Trophoblast cell (in vitro differentiated cells and primary cell): ENCODE measurements at regions not wholly inside any gene's neighbourhood (a gene's known extent, or its start where the extent isn't known, plus 50 kb on each side); places are given as distances from the start of the nearest gene placed in this dataset.

Experiments used
- DNase-seq, 2 donors: peaks; one replicate each; pipeline ENCODE4 v3.0.0-alpha.2; 2016
- H2AFZ ChIP-seq: 2 replicates; pipeline ENCODE4 v1.6.1; 2013; ENCODE audit warnings: low read length, moderate library complexity, mild to moderate bottlenecking; ENCODE audit not compliant: insufficient read depth, poor library complexity
- H2AK5ac ChIP-seq: 2 replicates; pipeline ENCODE4 v1.6.1; 2013; ENCODE audit warnings: mild to moderate bottlenecking, low read length
- H2BK120ac ChIP-seq: 2 replicates; pipeline ENCODE4 v1.6.1; 2013; ENCODE audit warnings: low read length, mild to moderate bottlenecking, moderate library complexity; ENCODE audit not compliant: insufficient read depth, poor library complexity
- H2BK12ac ChIP-seq: 2 replicates; pipeline ENCODE4 v1.6.1; 2013; ENCODE audit warnings: mild to moderate bottlenecking, low read length, moderate library complexity
- H2BK5ac ChIP-seq: 2 replicates; pipeline ENCODE4 v1.6.1; 2013; ENCODE audit warnings: low read length, low read depth, moderate library complexity, mild to moderate bottlenecking; ENCODE audit not compliant: poor library complexity
- H3K14ac ChIP-seq: 2 replicates; pipeline ENCODE4 v1.6.1; 2013; ENCODE audit warnings: mild to moderate bottlenecking, low read length
- H3K18ac ChIP-seq: 2 replicates; pipeline ENCODE4 v1.6.1; 2013; ENCODE audit warnings: mild to moderate bottlenecking, low read length
- H3K23ac ChIP-seq: 2 replicates; pipeline ENCODE4 v1.6.1; 2013; ENCODE audit warnings: low read length
- H3K27ac ChIP-seq: 2 replicates; pipeline ENCODE4 v1.5.1; 2013; ENCODE audit warnings: low read depth, mild to moderate bottlenecking, inconsistent platforms, low read length, moderate library complexity
- H3K27me3 ChIP-seq: 2 replicates; pipeline ENCODE4 v1.6.1; 2013; ENCODE audit warnings: inconsistent platforms, mild to moderate bottlenecking, low read length, moderate library complexity; ENCODE audit not compliant: insufficient read depth
- H3K36me3 ChIP-seq, 2 experiments: 1 replicate in 1 of 2; 2 replicates in 1 of 2; pipeline ENCODE4 v1.6.1; 2013; ENCODE audit warnings: low read length in 2 of 2, mild to moderate bottlenecking in 2 of 2, moderate library complexity in 1 of 2; ENCODE audit not compliant: insufficient read depth in 2 of 2, control insufficient read depth in 1 of 2
- H3K4ac ChIP-seq: 2 replicates; pipeline ENCODE4 v1.6.1; 2013; ENCODE audit warnings: low read depth, mild to moderate bottlenecking, low read length, moderate library complexity
- H3K4me1 ChIP-seq, 2 experiments: 1 replicate in 1 of 2; 2 replicates in 1 of 2; pipeline ENCODE4 v1.6.1; 2013; ENCODE audit warnings: low read length in 2 of 2, mild to moderate bottlenecking in 2 of 2, moderate library complexity in 1 of 2; ENCODE audit not compliant: insufficient read depth in 2 of 2, control insufficient read depth in 1 of 2
- H3K4me2 ChIP-seq: 2 replicates; pipeline ENCODE4 v1.6.1; 2013; ENCODE audit warnings: inconsistent platforms, mild to moderate bottlenecking, low read length, moderate library complexity
- H3K4me3 ChIP-seq: 2 replicates; pipeline ENCODE4 v1.5.1; 2013; ENCODE audit warnings: mild to moderate bottlenecking, low read depth, low read length, inconsistent platforms
- H3K79me1 ChIP-seq: one replicate; pipeline ENCODE4 v1.6.1; 2013; ENCODE audit warnings: low read length
- H3K79me2 ChIP-seq: 2 replicates; pipeline ENCODE4 v1.6.1; 2013; ENCODE audit warnings: low read length, mild to moderate bottlenecking; ENCODE audit not compliant: control insufficient read depth, insufficient read depth, poor library complexity
- H3K9ac ChIP-seq: 2 replicates; pipeline ENCODE4 v1.6.1; 2013; ENCODE audit warnings: mild to moderate bottlenecking, low read length
- H3K9me3 ChIP-seq: 2 replicates; pipeline ENCODE4 v1.6.1; 2013; ENCODE audit warnings: low read depth, mild to moderate bottlenecking, control low read depth, inconsistent platforms, low read length; ENCODE audit not compliant: insufficient read depth
- H4K12ac ChIP-seq: 2 replicates; pipeline ENCODE4 v1.6.1; 2013; ENCODE audit warnings: low read depth, mild to moderate bottlenecking, low read length, moderate library complexity
- H4K8ac ChIP-seq: 2 replicates; pipeline ENCODE4 v1.6.1; 2013; ENCODE audit warnings: low read depth, mild to moderate bottlenecking, low read length, moderate library complexity
- H4K91ac ChIP-seq: one replicate; pipeline ENCODE4 v1.6.1; 2013; ENCODE audit warnings: low read depth, mild to moderate bottlenecking, low read length, moderate library complexity
- WGBS: extraction: QIAGEN DNeasy Blood & Tissue Kit; methylation state at CpG from one replicate; pipeline ENCODE4 v1.1.7; 2013; ENCODE audit warnings: missing lambda C conversion rate; ENCODE audit not compliant: insufficient read length, insufficient coverage; ENCODE audit errors: extremely low coverage; 5-methylcytosine and 5-hydroxymethylcytosine counted together

DNA sequence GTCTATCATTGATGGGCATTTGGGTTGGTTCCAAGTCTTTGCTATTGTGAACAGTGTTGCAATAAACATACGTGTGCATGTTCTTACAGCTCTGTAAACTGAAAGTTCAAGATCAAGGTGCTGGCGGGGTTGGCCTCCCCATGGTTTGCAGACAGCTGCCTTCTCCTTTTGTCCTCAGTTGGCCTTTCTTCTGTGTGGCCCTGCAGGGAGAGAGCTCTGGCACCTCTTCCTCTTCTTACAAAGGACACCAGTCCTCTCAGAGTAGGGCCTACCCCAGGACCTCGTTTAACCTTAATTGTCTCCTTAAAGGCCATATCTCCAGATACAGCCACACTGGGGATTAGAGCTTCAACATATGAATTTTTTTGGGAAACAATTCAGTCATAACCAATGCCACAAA lies 462.7 kb downstream of the TCERG1L start:
- WGBS = no CpG with 5 or more reads among the region's 3 CpGs
- no peak overlapping the region for H3K27ac ChIP-seq

DNA sequence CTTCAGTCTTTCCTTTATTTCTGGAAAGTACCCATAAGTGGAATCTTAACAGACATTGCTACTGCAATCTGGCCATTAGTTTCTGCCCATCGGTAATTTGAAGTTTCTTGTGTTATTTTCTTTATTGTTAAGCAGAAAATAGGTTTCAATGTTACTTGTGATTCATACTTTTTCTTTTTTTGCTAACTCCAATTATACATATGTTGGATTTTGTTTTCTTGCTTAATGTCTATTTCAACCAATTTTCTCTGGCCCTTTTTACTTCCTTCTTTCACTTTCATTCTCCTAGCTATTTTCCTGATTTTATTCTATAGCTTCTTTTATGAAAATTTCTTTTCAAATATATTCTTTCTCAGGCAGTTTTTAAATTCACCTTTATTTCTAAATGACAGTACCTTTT lies 457.4 kb downstream of the TCERG1L start:
- H3K27ac ChIP-seq = no peak overlapping the region
- H3K4me3 ChIP-seq = no peak overlapping the region
- H3K14ac ChIP-seq = no peak overlapping the region
- no peak overlapping the region for H2AK5ac ChIP-seq
- H4K12ac ChIP-seq = no peak overlapping the region
- no peaks in the 10 kb centered on the region for H3K9me3 ChIP-seq
- H3K79me2 ChIP-seq = no peaks in the 10 kb centered on the region
- no peak overlapping the region for H2BK12ac ChIP-seq
- no peak overlapping the region for H2BK5ac ChIP-seq
- no peak overlapping the region for H2BK120ac ChIP-seq
- H3K23ac ChIP-seq = no peak overlapping the region
- no peaks in the 10 kb centered on the region for H3K36me3 ChIP-seq
- H3K9ac ChIP-seq = no peak overlapping the region
- no peak overlapping the region for H3K4ac ChIP-seq
- WGBS = no CpG with 5 or more reads among the region's 1 CpG
- H4K8ac ChIP-seq = no peak overlapping the region
- H3K18ac ChIP-seq = no peak overlapping the region
- no peak overlapping the region for H2AFZ ChIP-seq
- H3K27me3 ChIP-seq = no peaks in the 10 kb centered on the region
- DNase-seq = no peak
- no peaks in the 10 kb centered on the region for H3K79me1 ChIP-seq
- no peak overlapping the region for H3K4me2 ChIP-seq
- H3K4me1 ChIP-seq = no peaks in the 10 kb centered on the region
- no peak overlapping the region for H4K91ac ChIP-seq

More for the DNA sequence above, 462.7 kb downstream of the TCERG1L start:
- Histone ChIP-seq H3K23ac (no peak overlapping the region), H4K8ac (no peak overlapping the region), H3K4me3 (no peak overlapping the region), H2AFZ (no peak overlapping the region), H3K9me3 (no peaks in the 10 kb centered on the region), H3K18ac (no peak overlapping the region), H3K9ac (no peak overlapping the region), H3K79me2 (no peaks in the 10 kb centered on the region), H3K79me1 (no peaks in the 10 kb centered on the region), H2BK5ac (no peak overlapping the region), H3K14ac (no peak overlapping the region), H2AK5ac (no peak overlapping the region), H2BK120ac (no peak overlapping the region), H3K27me3 (peaks cover 2% of the 10 kb centered on the region), H4K12ac (no peak overlapping the region), H3K4ac (no peak overlapping the region), H3K4me1 (peaks cover 0 to 2% of the 10 kb centered on the region in 2 experiments), H4K91ac (no peak overlapping the region), H3K36me3 (no peaks in the 10 kb centered on the region), H3K4me2 (no peak overlapping the region), H2BK12ac (no peak overlapping the region)
- no peak for DNase-seq

DNA sequence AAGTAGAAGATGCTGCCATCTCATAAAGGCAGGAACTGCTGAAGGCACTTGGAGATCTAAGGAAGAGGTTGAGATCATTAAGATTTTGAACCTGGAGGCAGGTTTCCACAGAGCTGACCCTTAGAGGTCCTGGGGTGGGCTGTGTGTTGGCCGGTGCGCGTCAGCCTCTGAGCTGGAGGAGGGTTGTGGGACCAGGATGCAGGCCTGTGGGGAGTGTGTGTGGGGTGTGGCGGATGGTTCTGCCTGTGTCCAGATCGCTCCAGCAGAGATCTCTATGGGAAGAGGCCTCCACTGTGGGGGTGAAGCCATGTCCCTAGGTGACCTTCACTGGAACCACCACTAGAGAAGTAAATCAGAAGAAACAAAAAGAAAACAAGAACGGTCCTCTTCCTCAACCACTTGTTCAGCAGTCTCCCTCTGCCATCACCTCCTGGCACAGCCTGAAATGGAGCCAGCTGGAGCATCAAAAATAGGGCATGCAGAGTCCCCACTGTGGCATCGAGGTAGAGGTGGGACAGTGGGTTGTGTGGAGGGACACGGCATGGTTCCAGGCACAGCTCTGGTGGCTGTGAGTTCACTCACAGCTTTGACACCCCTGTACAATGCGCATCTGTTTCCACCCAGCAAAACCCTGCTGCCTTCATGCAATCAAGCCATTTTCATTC lies 453.8 kb downstream of the TCERG1L start:
- Histone ChIP-seq H3K9ac (no peak overlapping the region), H2AK5ac (no peak overlapping the region), H3K4me2 (no peak overlapping the region), H3K79me2 (no peaks in the 10 kb centered on the region), H3K23ac (no peak overlapping the region), H3K14ac (no peak overlapping the region), H3K4ac (no peak overlapping the region), H2AFZ (no peak overlapping the region), H3K4me1 (no peaks in the 10 kb centered on the region), H2BK12ac (no peak overlapping the region), H2BK5ac (no peak overlapping the region), H3K27me3 (no peaks in the 10 kb centered on the region), H4K91ac (no peak overlapping the region), H4K8ac (no peak overlapping the region), H3K36me3 (no peaks in the 10 kb centered on the region), H3K79me1 (no peaks in the 10 kb centered on the region), H3K27ac (no peak overlapping the region), H3K18ac (no peak overlapping the region), H3K9me3 (no peaks in the 10 kb centered on the region), H3K4me3 (no peak overlapping the region), H4K12ac (no peak overlapping the region), H2BK120ac (no peak overlapping the region)
- no CpG with 5 or more reads among the region's 9 CpGs for WGBS
- no peak for DNase-seq

DNA sequence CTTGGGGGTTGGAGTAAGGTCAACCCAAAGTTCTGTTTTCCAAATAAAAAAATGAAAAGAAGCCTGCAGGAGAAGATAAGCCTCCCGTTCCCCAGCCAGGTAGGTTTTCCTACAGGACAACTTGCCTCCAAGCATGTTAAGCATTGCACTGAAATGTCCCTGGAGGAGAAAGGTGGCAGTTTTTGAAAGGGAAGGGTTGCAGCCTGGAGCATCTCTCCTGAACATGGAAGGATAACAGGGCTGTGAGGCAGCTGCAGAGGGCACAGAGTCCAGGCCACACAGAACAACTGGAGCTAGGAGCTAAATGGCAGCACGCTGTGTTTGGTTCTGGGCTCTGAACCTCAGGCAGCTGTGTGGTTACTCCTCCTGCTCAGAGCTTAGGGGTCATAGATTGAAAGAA lies 452.9 kb downstream of the TCERG1L start:
- Histone ChIP-seq H2AK5ac (no peak overlapping the region), H2BK12ac (no peak overlapping the region), H3K4me3 (no peak overlapping the region), H3K4me2 (no peak overlapping the region), H3K79me2 (no peaks in the 10 kb centered on the region), H3K79me1 (no peaks in the 10 kb centered on the region), H2AFZ (no peak overlapping the region), H4K12ac (no peak overlapping the region), H3K27me3 (no peaks in the 10 kb centered on the region), H3K36me3 (no peaks in the 10 kb centered on the region), H3K9me3 (no peaks in the 10 kb centered on the region), H2BK120ac (no peak overlapping the region), H3K4ac (no peak overlapping the region), H3K27ac (no peak overlapping the region), H3K4me1 (no peaks in the 10 kb centered on the region), H3K9ac (no peak overlapping the region), H4K91ac (no peak overlapping the region), H3K14ac (no peak overlapping the region), H3K18ac (no peak overlapping the region), H3K23ac (no peak overlapping the region), H4K8ac (no peak overlapping the region), H2BK5ac (no peak overlapping the region)
- no peak for DNase-seq
- no CpG with 5 or more reads among the region's 2 CpGs for WGBS
